ENCODE measurements at regions not wholly inside any gene's neighbourhood (a gene's known extent, or its start where the extent isn't known, plus 50 kb on each side); places are given as distances from the start of the nearest gene placed in this dataset.
"Not testable (repeated sequence)": the region's sequence is repeated elsewhere in the genome, so short reads cannot be mapped to it uniquely, and the experiment has no call there.

DNA sequence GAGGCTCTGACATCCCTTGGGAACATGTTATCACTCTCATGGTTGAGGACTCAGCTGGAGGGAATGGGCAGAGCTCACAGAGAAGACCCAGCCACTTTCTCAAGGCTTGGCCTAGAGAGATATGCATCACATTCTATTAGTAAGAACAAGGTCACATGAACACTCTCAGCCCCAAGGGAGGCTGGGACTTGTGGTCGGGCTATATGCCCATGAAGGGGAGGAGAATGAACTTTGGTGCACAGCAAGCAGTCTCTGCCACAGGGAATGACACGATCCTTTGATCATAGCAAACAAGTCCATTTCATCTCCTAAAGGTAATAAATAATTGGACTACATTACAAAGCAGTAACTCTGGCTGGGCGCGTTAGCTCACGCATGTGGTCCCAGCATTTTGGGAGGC lies 105.7 kb downstream of the SYF2 start:
- Mint-ChIP-seq H3K27me3 (no peaks in the 10 kb centered on the region), H3K4me1 (ENCODE audit: low read depth) (peaks cover 3% of the 10 kb centered on the region), H3K4me3 (no peak overlapping the region), H3K36me3 (no peaks in the 10 kb centered on the region), H3K9me3 (no peaks in the 10 kb centered on the region), H3K27ac (no peak overlapping the region)
- ChIA-PET CTCF (interaction anchor here (0.6 to 1.2 kb wide), 3 partner anchors 10 to 194 kb away, joined by 3 to 4 read pairs (median 3); partner anchors contain the start of gene SYF2), POLR2A (no interaction called here)
- DNase-seq: no peak
- intact Hi-C loops (cut with micrococcal nuclease): no loop called here

DNA sequence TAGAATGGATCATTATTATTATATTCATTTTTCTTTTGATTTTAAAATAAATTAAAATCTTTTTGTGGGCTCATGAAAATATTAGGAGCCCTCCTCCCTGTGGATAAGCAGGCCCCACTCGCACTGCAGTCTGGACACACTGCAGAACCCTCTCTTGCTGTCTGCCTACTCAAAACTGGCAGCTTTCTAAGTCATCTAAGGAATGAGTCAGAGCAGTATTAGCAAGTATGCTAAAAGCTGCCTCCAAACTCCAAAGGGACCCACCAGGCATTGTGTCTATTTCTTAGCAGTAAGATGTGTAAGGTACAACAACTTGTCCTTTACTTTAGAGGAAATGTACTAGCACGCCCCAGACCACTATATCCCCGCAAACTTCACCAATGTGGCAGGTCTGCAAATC lies 108.8 kb downstream of the SYF2 start:
- H3K27ac Mint-ChIP-seq: no peak overlapping the region
- H3K36me3 Mint-ChIP-seq: no peaks in the 10 kb centered on the region
- ChIA-PET POLR2A (no interaction called here), CTCF (interaction anchor here (0.8 to 1.2 kb wide), 2 partner anchors 13 to 25 kb away, joined by 3 read pairs; no protein-coding TSS in a partner anchor)
- no peak overlapping the region for H3K4me3 Mint-ChIP-seq
- H3K4me1 Mint-ChIP-seq (ENCODE audit: low read depth): peaks cover 22% of the 10 kb centered on the region
- H3K9me3 Mint-ChIP-seq: no peaks in the 10 kb centered on the region
- H3K27me3 Mint-ChIP-seq: no peaks in the 10 kb centered on the region
- intact Hi-C loops (cut with micrococcal nuclease): no loop called here
- DNase-seq: peak; percentile 36

DNA sequence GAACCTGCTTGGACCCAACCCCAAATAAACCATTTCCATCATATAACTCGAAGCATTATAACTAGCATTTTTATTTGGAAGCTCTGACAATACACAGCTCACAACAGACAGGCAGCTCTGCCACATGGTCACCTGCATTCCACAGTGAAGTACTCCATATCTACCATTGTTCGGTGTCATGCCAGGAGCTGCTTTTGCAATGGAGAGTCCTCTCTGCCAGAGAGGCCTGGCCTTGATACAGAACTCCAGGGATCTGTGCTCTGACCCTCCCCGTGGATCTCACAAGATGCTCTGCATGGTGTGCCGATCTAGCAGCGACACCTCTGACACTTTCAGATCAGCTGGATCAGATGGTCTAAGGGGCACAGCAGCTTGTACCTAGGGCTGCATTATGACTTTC lies 109.6 kb downstream of the SYF2 start:
- Mint-ChIP-seq H3K27ac (no peak overlapping the region), H3K36me3 (no peaks in the 10 kb centered on the region), H3K27me3 (no peaks in the 10 kb centered on the region), H3K4me1 (ENCODE audit: low read depth) (peaks cover 28% of the 10 kb centered on the region), H3K9me3 (no peaks in the 10 kb centered on the region), H3K4me3 (no peak overlapping the region)
- CTCF ChIA-PET: interaction anchor here (0.9 to 2.5 kb wide), 3 partner anchors 21 to 68 kb away, joined by 3 to 9 read pairs (median 5); no protein-coding TSS in a partner anchor
- POLR2A ChIA-PET: no interaction called here
- no peak for DNase-seq
- intact Hi-C loops (cut with micrococcal nuclease): no loop called here

DNA sequence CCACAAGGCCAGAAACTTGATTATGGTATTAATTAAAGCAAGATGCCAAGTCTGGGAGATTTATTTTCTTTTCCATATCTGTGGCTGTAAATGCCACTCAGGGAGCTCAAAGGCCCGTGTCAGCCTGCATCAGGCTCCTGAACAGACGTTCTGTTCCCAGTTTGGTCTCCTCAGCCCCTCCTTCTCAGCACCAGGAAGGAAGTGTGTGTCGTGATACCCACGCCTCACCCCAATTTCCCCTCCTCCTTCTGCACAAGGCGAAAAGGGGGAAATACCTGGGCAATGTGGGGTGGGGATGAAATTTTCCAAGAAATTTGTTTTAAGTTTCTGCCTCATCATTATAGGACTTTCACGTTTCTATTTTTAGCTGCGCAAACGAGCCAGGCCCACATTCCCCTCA lies 112.0 kb downstream of the SYF2 start:
- Mint-ChIP-seq H3K36me3 (no peaks in the 10 kb centered on the region), H3K4me1 (ENCODE audit: low read depth) (peaks cover 32% of the 10 kb centered on the region), H3K4me3 (no peak overlapping the region), H3K27ac (no peak overlapping the region), H3K9me3 (no peaks in the 10 kb centered on the region), H3K27me3 (no peaks in the 10 kb centered on the region)
- POLR2A ChIA-PET: no interaction called here
- peak; percentile 36 for DNase-seq
- CTCF ChIA-PET: interaction anchor here (0.5 to 1.0 kb wide), 3 partner anchors 12 to 83 kb away, joined by 3 read pairs; no protein-coding TSS in a partner anchor
- intact Hi-C loops (cut with micrococcal nuclease): no loop called here

DNA sequence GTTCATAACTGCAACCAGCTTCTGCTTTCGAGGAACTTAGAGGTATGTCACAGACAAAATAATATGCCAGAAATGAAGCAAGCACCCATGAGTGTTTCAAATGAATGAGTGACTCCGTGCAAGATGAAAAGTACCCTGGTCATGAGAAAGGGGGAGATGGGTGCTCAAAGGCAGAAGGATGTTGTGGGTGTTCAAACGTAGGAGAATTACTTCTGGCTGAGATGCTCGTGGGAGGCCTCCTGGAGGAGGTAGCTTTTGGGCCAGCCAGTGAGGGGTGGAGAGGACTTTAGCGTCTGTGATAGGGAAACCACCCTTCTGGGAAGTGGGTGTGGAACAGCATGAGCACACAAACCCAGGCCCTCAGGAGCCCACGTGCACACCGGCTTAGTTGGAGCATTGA lies 113.8 kb downstream of the SYF2 start:
- DNase-seq: peak; percentile 62
- Mint-ChIP-seq H3K27ac (peak overlapping the region; percentile 74), H3K9me3 (no peaks in the 10 kb centered on the region), H3K36me3 (no peaks in the 10 kb centered on the region), H3K27me3 (no peaks in the 10 kb centered on the region), H3K4me1 (ENCODE audit: low read depth) (peaks cover 30% of the 10 kb centered on the region), H3K4me3 (no peak overlapping the region)
- CTCF ChIA-PET: interaction anchor here (1.5 to 2.1 kb wide), 2 partner anchors 30 to 81 kb away, joined by 4 to 13 read pairs; no protein-coding TSS in a partner anchor
- intact Hi-C loops (cut with micrococcal nuclease): loop anchor here (1.0 to 10.0 kb wide), 2 partner anchors 76 to 198 kb away; no protein-coding TSS in a partner anchor
- POLR2A ChIA-PET: no interaction called here

DNA sequence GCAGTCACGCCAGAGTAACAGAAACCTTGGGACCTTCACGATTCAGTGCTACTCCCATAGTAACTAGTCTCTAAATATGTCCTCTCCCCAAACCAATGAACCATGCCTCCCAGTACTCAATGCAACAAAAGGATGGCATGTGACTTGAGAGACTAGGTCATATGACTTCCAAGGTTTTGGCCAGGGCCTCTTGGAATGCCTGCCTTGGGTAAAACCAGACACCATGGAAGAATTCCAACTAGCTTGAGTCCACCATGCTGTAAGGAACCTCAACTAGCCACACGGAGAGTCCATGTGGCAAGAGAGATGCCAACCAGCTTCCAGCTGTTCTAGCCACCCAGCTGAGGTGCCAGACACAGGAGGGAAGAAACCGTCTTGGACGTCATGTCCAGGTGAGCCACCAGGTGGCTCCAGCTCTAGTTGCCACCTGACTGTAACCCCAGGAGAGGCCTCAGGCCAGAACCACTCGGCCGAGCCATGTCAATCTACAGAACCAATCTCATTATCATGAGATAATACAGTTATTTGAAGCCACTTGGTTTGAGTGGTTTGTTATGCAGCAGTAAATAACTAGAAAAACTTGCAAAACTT lies 115.0 kb downstream of the SYF2 start:
- peak; percentile 58 for DNase-seq
- H3K36me3 Mint-ChIP-seq: no peaks in the 10 kb centered on the region
- H3K9me3 Mint-ChIP-seq: no peaks in the 10 kb centered on the region
- no peak overlapping the region for H3K27ac Mint-ChIP-seq
- no peaks in the 10 kb centered on the region for H3K27me3 Mint-ChIP-seq
- intact Hi-C loops (cut with micrococcal nuclease): loop anchor here (10.0 kb wide), 1 partner anchor 77 kb away; no protein-coding TSS in a partner anchor
- CTCF ChIA-PET: interaction anchor here (0.6 to 2.1 kb wide), 11 partner anchors 9 to 269 kb away, joined by 3 to 13 read pairs (median 4); partner anchors contain the start of gene RUNX3
- peaks cover 28% of the 10 kb centered on the region for H3K4me1 Mint-ChIP-seq (ENCODE audit: low read depth)
- H3K4me3 Mint-ChIP-seq: no peak overlapping the region
- POLR2A ChIA-PET: no interaction called here

DNA sequence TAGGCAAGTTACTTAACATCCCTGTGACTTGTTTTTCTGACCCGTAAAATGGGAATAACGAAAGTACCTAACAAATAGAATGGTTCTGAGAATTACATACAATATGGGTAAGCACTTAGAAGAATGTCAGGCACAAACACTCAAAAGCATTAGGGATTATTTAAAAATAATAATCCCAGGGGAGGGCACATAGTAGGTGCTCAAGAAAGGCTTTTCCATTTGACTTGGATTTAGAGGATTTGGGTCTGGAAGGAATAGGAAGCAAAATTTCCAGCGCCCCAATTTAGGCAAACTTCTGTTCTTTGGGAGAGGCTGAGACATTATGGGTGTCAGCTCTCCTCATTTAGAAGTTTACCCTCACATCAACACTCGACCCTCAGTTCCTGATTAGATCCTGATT lies 115.5 kb downstream of the SYF2 start:
- intact Hi-C loops (cut with micrococcal nuclease): loop anchor here (10.0 kb wide), 1 partner anchor 78 kb away; no protein-coding TSS in a partner anchor
- Mint-ChIP-seq H3K27me3 (no peaks in the 10 kb centered on the region), H3K4me1 (ENCODE audit: low read depth) (peaks cover 28% of the 10 kb centered on the region), H3K9me3 (no peaks in the 10 kb centered on the region), H3K4me3 (no peak overlapping the region), H3K36me3 (no peaks in the 10 kb centered on the region), H3K27ac (no peak overlapping the region)
- POLR2A ChIA-PET: no interaction called here
- CTCF ChIA-PET: interaction anchor here (0.6 to 2.1 kb wide), 11 partner anchors 9 to 269 kb away, joined by 3 to 13 read pairs (median 4); partner anchors contain the start of gene RUNX3
- DNase-seq: no peak

DNA sequence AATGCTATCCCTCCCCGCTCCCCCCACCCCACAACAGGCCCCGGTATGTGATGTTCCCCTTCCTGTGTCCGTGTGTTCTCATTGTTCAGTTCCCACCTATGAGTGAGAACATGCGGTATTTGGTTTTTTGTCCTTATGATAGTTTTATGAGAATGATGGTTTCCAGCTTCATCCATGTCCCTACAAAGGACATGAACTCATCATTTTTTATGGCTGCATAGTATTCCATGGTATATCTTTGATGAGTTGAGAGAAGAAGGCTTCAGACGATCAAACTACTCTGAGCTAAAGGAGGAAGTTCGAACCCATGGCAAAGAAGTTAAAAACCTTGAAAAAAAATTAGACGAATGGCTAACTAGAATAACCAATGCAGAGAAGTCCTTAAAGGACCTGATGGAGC lies 116.2 kb downstream of the SYF2 start:
- intact Hi-C loops (cut with micrococcal nuclease): loop anchor here (10.0 kb wide), 1 partner anchor 79 kb away; no protein-coding TSS in a partner anchor

DNA sequence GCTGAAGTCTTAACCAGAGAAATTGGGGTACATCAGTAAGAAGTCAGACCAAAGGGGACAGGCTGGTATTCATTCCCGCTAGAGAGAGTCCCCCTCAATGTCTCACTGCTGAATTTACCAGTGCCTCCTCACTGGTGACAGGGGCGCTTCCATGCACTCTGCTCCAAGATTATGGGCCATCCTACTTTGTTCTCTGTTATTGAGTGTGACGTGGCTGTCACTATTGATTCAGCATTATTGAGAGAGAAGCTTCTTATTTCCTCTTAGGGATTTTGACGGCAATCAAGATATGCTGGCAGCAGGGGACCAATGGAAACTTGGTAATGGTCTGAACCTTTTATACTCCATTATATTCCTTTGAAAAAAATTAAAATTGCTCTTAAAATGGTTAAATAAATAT lies 118.6 kb downstream of the SYF2 start:
- POLR2A ChIA-PET: no interaction called here
- intact Hi-C loops (cut with micrococcal nuclease): loop anchor here (10.0 kb wide), 1 partner anchor 81 kb away; no protein-coding TSS in a partner anchor
- DNase-seq: no peak
- peaks cover 12% of the 10 kb centered on the region for H3K9me3 Mint-ChIP-seq
- H3K27me3 Mint-ChIP-seq: no peaks in the 10 kb centered on the region
- H3K27ac Mint-ChIP-seq: no peak overlapping the region
- CTCF ChIA-PET: interaction anchor here (0.7 to 1.7 kb wide), 2 partner anchors 12 to 328 kb away, joined by 3 to 4 read pairs; no protein-coding TSS in a partner anchor
- H3K4me3 Mint-ChIP-seq: no peak overlapping the region
- peaks cover 6% of the 10 kb centered on the region for H3K36me3 Mint-ChIP-seq
- peaks cover 11% of the 10 kb centered on the region for H3K4me1 Mint-ChIP-seq (ENCODE audit: low read depth)

More for the DNA sequence above, 116.2 kb downstream of the SYF2 start:
- H3K36me3 Mint-ChIP-seq, H3K4me3 Mint-ChIP-seq, H3K9me3 Mint-ChIP-seq, POLR2A ChIA-PET, H3K27ac Mint-ChIP-seq, DNase-seq, CTCF ChIA-PET, H3K27me3 Mint-ChIP-seq: not testable (repeated sequence)
- H3K4me1 Mint-ChIP-seq (ENCODE audit: low read depth): peaks cover 28% of the 10 kb centered on the region

DNA sequence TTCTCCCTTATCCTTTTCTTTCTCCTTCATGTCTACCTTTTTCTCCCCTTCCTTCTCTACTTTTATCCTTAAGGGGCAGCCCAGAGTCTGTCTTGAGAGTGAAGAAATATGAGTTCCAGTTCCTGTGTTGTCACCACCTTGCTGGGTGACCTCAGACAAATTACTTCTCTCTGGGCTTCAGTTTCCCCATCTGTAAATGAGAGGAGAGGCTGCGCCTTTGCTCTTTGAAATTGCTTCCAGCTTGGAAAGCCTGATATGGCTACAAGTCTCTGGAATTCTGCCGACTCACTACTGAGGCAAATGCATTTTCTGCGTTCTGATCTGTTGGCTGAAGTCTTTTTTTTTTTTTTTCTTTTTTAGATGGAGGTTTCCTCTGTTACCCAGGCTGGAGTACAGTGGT lies 119.2 kb downstream of the SYF2 start:
- peaks cover 15% of the 10 kb centered on the region for H3K9me3 Mint-ChIP-seq
- H3K27ac Mint-ChIP-seq: no peak overlapping the region
- POLR2A ChIA-PET: no interaction called here
- no peak for DNase-seq
- no peaks in the 10 kb centered on the region for H3K27me3 Mint-ChIP-seq
- H3K36me3 Mint-ChIP-seq: peaks cover 6% of the 10 kb centered on the region
- CTCF ChIA-PET: interaction anchor here (0.7 to 1.7 kb wide), 5 partner anchors 12 to 327 kb away, joined by 3 to 4 read pairs (median 3); no protein-coding TSS in a partner anchor
- H3K4me1 Mint-ChIP-seq (ENCODE audit: low read depth): peaks cover 5% of the 10 kb centered on the region
- intact Hi-C loops (cut with micrococcal nuclease): loop anchor here (10.0 kb wide), 1 partner anchor 82 kb away; no protein-coding TSS in a partner anchor
- no peak overlapping the region for H3K4me3 Mint-ChIP-seq

DNA sequence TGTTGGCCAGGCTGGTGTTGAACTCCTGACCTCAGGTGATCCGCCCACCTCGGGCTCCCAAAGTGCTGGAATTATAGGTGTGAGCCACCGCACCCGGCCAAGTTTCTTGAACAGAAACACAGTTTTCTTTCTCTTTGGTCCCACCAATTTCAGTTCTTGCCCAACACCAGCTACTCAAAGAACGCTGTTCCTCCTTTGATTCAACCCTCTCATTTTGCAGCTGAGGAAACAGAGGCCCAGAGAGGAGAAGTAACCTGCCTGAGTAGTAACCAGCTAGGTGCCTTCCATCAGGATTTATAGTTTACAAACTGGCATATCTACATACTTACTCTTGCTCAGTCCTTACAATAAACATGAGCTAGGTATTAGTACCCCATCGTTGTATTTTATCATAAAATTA lies 119.9 kb downstream of the SYF2 start:
- POLR2A ChIA-PET: no interaction called here
- no peak overlapping the region for H3K27ac Mint-ChIP-seq
- intact Hi-C loops (cut with micrococcal nuclease): loop anchor here (10.0 kb wide), 1 partner anchor 82 kb away; no protein-coding TSS in a partner anchor
- DNase-seq: no peak
- CTCF ChIA-PET: interaction anchor here (1.0 to 1.7 kb wide), 5 partner anchors 11 to 264 kb away, joined by 3 to 9 read pairs (median 3); no protein-coding TSS in a partner anchor
- H3K4me1 Mint-ChIP-seq (ENCODE audit: low read depth): peaks cover under 1% of the 10 kb centered on the region
- peaks cover 15% of the 10 kb centered on the region for H3K9me3 Mint-ChIP-seq
- no peaks in the 10 kb centered on the region for H3K27me3 Mint-ChIP-seq
- peaks cover 6% of the 10 kb centered on the region for H3K36me3 Mint-ChIP-seq
- no peak overlapping the region for H3K4me3 Mint-ChIP-seq

DNA sequence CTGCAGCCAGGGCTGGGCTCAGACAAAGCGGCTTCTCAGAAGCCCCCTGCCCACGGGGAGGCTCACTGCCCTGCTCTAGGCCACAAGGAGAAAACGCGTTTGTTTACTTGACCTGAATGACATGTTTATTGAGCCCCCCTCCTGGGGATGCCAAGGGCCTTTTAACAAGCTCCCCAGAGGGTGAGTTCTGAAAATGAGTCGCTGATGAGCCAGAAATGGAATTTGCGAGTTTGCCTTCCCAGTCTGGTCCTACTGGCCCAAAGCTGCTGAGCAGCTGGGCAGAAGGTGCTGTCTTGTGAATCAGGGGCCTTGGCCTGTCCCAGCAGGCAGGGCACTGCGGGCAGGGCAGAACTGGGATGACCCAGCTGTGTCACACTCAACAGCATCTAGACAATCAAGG lies 120.6 kb downstream of the SYF2 start:
- Mint-ChIP-seq H3K9me3 (peaks cover 15% of the 10 kb centered on the region), H3K36me3 (peaks cover 6% of the 10 kb centered on the region), H3K27me3 (no peaks in the 10 kb centered on the region), H3K27ac (no peak overlapping the region), H3K4me3 (no peak overlapping the region), H3K4me1 (ENCODE audit: low read depth) (peaks cover 1% of the 10 kb centered on the region)
- no peak for DNase-seq
- intact Hi-C loops (cut with micrococcal nuclease): loop anchor here (10.0 kb wide), 1 partner anchor 83 kb away; no protein-coding TSS in a partner anchor
- POLR2A ChIA-PET: no interaction called here
- CTCF ChIA-PET: interaction anchor here (1.1 to 1.7 kb wide), 2 partner anchors 11 to 213 kb away, joined by 4 to 9 read pairs; no protein-coding TSS in a partner anchor

Measured in activated CD4-positive, alpha-beta memory T cell treated with anti-CD3 and anti-CD28 coated beads for 36 hours (primary cell).